ENCODE measurements at regions not wholly inside any gene's neighbourhood (a gene's known extent, or its start where the extent isn't known, plus 50 kb on each side); places are given as distances from the start of the nearest gene placed in this dataset.

- no peak for TF ChIP-seq ZFX (IDR thresholded peaks at IDR 0.05)
- TF ChIP-seq, protein P1, sequence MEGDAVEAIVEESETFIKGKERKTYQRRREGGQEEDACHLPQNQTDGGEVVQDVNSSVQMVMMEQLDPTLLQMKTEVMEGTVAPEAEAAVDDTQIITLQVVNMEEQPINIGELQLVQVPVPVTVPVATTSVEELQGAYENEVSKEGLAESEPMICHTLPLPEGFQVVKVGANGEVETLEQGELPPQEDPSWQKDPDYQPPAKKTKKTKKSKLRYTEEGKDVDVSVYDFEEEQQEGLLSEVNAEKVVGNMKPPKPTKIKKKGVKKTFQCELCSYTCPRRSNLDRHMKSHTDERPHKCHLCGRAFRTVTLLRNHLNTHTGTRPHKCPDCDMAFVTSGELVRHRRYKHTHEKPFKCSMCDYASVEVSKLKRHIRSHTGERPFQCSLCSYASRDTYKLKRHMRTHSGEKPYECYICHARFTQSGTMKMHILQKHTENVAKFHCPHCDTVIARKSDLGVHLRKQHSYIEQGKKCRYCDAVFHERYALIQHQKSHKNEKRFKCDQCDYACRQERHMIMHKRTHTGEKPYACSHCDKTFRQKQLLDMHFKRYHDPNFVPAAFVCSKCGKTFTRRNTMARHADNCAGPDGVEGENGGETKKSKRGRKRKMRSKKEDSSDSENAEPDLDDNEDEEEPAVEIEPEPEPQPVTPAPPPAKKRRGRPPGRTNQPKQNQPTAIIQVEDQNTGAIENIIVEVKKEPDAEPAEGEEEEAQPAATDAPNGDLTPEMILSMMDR (conservative IDR thresholded peaks at IDR 0.05), result no peak
- no peak overlapping the region for H3K27ac ChIP-seq
Observed at GRCh38 chr15:36363335-36363734, 216.1 kb upstream of the CDIN1 start.

- no peak for TF ChIP-seq ZFX (IDR thresholded peaks at IDR 0.05)
- TF ChIP-seq, protein P1 (conservative IDR thresholded peaks at IDR 0.05), result no peak
- no peak overlapping the region for H3K27ac ChIP-seq
Observed at GRCh38 chr15:36364377-36364776, 215.0 kb upstream of the CDIN1 start.

- TF ChIP-seq, protein P1 (conservative IDR thresholded peaks at IDR 0.05), result no peak
- no peak for TF ChIP-seq ZFX (IDR thresholded peaks at IDR 0.05)
- no peak overlapping the region for H3K27ac ChIP-seq
Observed at GRCh38 chr15:36365963-36366362, 213.5 kb upstream of the CDIN1 start.

- no peak overlapping the region for H3K27ac ChIP-seq
- TF ChIP-seq, protein P1 (conservative IDR thresholded peaks at IDR 0.05), result no peak
- TF ChIP-seq ZFX (IDR thresholded peaks at IDR 0.05), result no peak
Observed at GRCh38 chr15:36370051-36370730, 209.2 kb upstream of the CDIN1 start.

DNA sequence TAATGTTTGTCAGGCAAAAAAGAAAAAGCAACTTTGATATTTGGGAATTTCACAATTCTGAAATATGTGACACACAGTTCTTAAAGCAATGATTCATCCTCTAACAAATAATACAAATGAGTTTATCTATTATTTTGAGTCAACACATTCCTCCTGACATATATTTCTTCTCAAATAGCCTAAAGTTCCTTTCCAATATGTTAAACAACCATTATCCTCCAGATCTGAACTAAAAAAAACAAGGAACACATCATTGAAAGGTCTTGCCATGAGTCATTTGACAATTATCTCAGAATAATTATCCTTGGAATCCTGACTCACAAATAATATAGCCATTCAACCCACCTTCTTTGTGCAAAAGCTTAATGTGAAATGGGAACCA lies 208.7 kb upstream of the CDIN1 start:
- TF ChIP-seq ZFX (IDR thresholded peaks at IDR 0.05), result no peak
- TF ChIP-seq, protein P1 (conservative IDR thresholded peaks at IDR 0.05), result no peak
- H3K27ac ChIP-seq, result no peak overlapping the region

GRCh38 chr15:36371509-36371908 lies 207.9 kb upstream of the CDIN1 start:
- no peak overlapping the region for H3K27ac ChIP-seq
- TF ChIP-seq ZFX (IDR thresholded peaks at IDR 0.05), result no peak
- TF ChIP-seq, protein P1 (conservative IDR thresholded peaks at IDR 0.05), result no peak

- no peak overlapping the region for H3K27ac ChIP-seq
- TF ChIP-seq ZFX (IDR thresholded peaks at IDR 0.05), result no peak
- TF ChIP-seq, protein P1 (conservative IDR thresholded peaks at IDR 0.05), result no peak
Observed at GRCh38 chr15:36372968-36373367, 206.5 kb upstream of the CDIN1 start.

Data from C4-2B (cell line).